AG04450 (cell line): ENCODE measurements at regions not wholly inside any gene's neighbourhood (a gene's known extent, or its start where the extent isn't known, plus 50 kb on each side); places are given as distances from the start of the nearest gene placed in this dataset.
"Not testable (repeated sequence)": the region's sequence is repeated elsewhere in the genome, so short reads cannot be mapped to it uniquely, and the experiment has no call there.

ENCODE experiments used
- CTCF ChIA-PET: fragments of 300-600, 350-600 bp; formaldehyde crosslinking; extraction: SDS; loops from one replicate; lab custom pipeline; 2022; ENCODE audit warnings: antibody characterized with exemption, inconsistent platforms; lab: Charles Lee
- POLR2A ChIA-PET: fragments of 350-600 bp; formaldehyde crosslinking; extraction: SDS; loops from one replicate; lab custom pipeline; 2021; ENCODE audit warnings: antibody characterized with exemption, inconsistent platforms; lab: Yijun Ruan, JAX
- DNase-seq: peaks from one replicate; pipeline ENCODE4 v3.0.0-alpha.2; 2011; ENCODE audit warnings: low read depth, low spot score
- H3K27ac ChIP-seq: one replicate; pipeline ENCODE4 v1.5.1; 2012; ENCODE audit warnings: low read depth, low read length, control low read depth
- H3K27me3 ChIP-seq: one replicate; pipeline ENCODE4 v1.6.0; 2012; ENCODE audit warnings: low read length; ENCODE audit not compliant: control insufficient read depth, insufficient read depth
- H3K4me3 ChIP-seq: 2 replicates; pipeline ENCODE4 v1.5.1; 2011; ENCODE audit warnings: mild to moderate bottlenecking, low read depth, low read length, control low read depth
- H3K9me3 ChIP-seq: 2 replicates; pipeline ENCODE4 v1.5.1; 2012; ENCODE audit warnings: low read length; ENCODE audit not compliant: control insufficient read depth, insufficient read depth
- TF ChIP-seq, protein P1 (sequence below): IDR thresholded peaks from 2 replicates; pipeline ENCODE4 v1.5.1; 2011; ENCODE audit warnings: low read depth, low read length, control low read depth, inconsistent platforms

DNA sequence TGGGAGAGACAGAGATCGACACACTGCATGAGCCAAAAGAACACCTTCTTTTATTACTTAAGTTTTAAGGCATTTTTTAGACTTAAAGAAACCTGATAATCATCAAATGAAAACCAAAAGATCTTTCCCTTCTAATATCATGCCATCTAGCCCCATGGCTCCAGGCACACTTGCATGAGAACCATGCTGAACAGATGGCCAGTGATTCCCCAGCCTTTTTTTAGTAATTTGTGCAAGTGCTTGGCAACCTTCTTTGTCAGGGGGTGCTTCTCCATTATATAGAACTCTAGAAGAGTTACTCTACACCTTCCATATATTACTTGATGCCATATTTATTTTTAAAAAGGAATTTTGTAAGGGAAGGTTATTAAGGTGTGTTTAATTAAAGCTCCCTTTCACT, 182.2 kb upstream of the TEX13C start:
- ChIA-PET POLR2A (no interaction called here), CTCF (no interaction called here)
- TF ChIP-seq, protein P1, sequence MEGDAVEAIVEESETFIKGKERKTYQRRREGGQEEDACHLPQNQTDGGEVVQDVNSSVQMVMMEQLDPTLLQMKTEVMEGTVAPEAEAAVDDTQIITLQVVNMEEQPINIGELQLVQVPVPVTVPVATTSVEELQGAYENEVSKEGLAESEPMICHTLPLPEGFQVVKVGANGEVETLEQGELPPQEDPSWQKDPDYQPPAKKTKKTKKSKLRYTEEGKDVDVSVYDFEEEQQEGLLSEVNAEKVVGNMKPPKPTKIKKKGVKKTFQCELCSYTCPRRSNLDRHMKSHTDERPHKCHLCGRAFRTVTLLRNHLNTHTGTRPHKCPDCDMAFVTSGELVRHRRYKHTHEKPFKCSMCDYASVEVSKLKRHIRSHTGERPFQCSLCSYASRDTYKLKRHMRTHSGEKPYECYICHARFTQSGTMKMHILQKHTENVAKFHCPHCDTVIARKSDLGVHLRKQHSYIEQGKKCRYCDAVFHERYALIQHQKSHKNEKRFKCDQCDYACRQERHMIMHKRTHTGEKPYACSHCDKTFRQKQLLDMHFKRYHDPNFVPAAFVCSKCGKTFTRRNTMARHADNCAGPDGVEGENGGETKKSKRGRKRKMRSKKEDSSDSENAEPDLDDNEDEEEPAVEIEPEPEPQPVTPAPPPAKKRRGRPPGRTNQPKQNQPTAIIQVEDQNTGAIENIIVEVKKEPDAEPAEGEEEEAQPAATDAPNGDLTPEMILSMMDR, result no peak
- DNase-seq, result no peak
- Histone ChIP-seq H3K27me3 (no peaks in the 10 kb centered on the region), H3K27ac (no peak overlapping the region), H3K9me3 (no peaks in the 10 kb centered on the region), H3K4me3 (no peak overlapping the region)

DNA sequence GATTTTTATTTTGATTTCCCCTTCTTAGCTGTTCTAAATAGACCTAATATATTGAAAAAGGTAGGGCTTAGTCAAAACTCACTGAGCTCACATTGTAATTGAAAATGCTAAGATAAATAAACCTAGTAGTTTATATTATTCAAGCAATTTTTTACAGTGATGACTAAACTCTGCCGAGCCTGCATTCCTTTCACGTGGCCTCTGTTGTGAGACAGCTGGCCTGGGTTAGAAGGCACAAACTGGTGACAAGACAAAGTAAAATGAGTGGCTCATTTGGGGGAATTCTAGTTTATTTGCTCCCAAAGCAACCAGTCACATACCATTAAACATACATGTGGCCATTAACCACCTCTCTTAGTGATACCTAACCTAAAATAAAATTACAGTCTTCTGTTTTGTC, 169.4 kb upstream of the TEX13C start:
- ChIA-PET POLR2A (no interaction called here), CTCF (no interaction called here)
- Histone ChIP-seq H3K27me3 (no peaks in the 10 kb centered on the region), H3K27ac (no peak overlapping the region), H3K9me3 (peaks cover under 1% of the 10 kb centered on the region; the same call in 1 of the 2 replicates), H3K4me3 (no peak overlapping the region)
- DNase-seq, result no peak
- TF ChIP-seq, protein P1, result no peak

DNA sequence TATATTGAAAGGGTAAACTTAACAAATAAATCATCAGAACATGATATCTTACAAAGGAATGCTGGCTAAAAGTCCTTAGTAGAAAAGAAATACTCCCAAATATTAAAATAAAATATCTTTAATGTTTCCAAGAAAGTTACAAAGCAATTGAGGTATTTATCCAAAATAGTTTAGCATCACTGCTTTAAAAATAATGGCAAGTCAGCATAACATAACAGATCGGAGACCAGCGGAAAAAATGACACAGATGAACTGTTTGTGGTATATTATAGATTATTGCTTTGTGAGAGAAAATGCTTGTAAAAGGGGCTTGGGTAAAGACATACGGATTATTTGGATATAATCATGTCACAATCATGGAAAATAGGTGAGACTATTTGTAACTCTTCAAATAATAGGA, 168.5 kb upstream of the TEX13C start:
- Histone ChIP-seq H3K9me3 (peaks cover 7% of the 10 kb centered on the region; the same call in 1 of the 2 replicates), H3K4me3 (no peak overlapping the region), H3K27ac (no peak overlapping the region), H3K27me3 (no peaks in the 10 kb centered on the region)
- ChIA-PET CTCF (no interaction called here), POLR2A (no interaction called here)
- TF ChIP-seq, protein P1, result no peak
- no peak for DNase-seq

DNA sequence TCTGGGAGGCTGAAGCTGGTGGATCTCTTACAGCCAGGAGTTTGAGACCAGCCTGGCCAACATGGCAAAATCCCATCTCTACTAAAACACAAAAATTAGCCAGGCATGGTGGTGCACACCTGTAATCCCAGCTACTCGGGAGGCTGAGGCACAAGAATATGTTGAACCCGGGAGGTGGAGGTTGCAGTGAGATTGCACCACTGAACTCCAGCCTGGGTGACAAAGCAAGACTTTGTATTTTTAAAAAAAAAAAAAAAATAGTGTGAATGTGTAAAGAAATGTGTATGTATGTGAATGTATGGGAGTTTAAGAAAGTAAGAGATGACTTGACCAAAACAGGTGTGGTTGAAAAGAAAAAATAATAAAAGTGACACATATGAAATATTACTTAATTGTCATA, 167.7 kb upstream of the TEX13C start:
- TF ChIP-seq, protein P1, result no peak
- ChIA-PET CTCF (no interaction called here), POLR2A (no interaction called here)
- H3K4me3 ChIP-seq, result no peak overlapping the region
- no peak overlapping the region for H3K27ac ChIP-seq
- H3K9me3 ChIP-seq, result peaks cover 7% of the 10 kb centered on the region; the same call in 1 of the 2 replicates
- DNase-seq, result no peak
- no peaks in the 10 kb centered on the region for H3K27me3 ChIP-seq

DNA sequence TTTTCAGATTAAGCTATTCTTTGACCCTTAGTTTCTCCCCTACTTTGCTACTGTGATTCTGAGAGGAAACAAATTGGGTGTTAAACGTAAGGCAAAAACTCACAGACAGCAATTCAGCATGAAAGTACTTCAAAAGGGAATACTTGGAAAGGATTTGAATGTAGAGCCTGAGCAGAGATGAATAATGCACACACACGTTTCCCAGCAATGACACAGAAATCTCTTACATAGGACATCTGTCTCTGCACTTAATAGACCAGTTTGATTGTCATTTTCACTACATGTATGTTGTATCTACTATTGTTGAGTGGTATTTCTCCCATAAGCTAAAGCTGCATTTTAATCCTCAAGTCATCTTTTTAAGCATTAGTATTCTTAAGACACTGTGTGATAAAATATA, 166.1 kb upstream of the TEX13C start:
- ChIA-PET POLR2A (no interaction called here), CTCF (interaction anchor here (1.1 kb wide), 1 partner anchor 22 kb away, joined by 3 read pairs; no protein-coding TSS in a partner anchor)
- Histone ChIP-seq H3K27ac (no peak overlapping the region), H3K4me3 (no peak overlapping the region), H3K9me3 (peaks cover 7% of the 10 kb centered on the region; the same call in 1 of the 2 replicates), H3K27me3 (no peaks in the 10 kb centered on the region)
- no peak for DNase-seq
- TF ChIP-seq, protein P1, result no peak

DNA sequence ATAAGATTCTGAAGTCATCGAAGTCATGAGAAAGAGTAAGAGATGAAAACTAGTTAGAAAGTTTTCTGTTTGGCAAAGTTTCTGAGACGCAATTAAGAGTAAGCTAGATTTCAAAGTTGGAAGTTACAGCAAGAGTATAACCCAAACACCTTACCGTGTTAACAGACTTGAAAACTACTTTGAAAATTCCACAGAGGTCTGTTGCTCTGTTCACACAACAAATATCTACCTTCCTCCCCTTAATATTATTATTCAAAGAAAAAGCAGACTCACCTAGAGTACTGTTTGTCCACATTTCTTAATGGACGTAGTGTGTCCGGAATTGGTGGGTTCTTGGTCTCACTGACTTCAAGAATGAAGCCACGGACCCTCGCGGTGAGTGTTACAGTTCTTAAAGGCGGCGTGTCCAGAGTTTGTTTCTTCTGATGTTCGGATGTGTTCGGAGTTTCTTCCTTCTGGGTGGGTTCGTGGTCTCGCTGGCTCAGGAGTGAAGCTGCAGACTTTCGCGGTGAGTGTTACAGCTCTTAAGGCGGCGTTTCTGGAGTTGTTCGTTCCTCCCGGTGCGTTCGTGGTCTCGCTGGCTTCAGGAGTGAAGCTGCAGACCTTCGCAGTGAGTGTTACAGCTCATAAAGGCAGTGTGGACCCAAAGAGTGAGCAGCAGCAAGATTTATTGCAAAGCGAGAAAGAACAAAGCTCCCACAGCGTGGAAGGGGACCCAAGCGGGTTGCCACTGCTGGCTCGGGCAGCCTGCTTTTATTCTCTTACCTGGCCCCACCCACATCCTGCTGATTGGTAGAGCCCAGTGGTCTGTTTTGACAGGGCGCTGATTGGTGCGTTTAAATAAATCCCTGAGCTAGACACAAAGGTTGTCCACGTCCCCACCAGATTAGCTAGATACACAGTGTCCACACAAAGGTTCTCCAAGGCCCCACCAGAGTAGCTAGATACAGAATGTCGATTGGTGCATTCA, 165.1 kb upstream of the TEX13C start:
- H3K4me3 ChIP-seq, DNase-seq, CTCF ChIA-PET, H3K27me3 ChIP-seq, H3K9me3 ChIP-seq, POLR2A ChIA-PET, H3K27ac ChIP-seq: not testable (repeated sequence)

DNA sequence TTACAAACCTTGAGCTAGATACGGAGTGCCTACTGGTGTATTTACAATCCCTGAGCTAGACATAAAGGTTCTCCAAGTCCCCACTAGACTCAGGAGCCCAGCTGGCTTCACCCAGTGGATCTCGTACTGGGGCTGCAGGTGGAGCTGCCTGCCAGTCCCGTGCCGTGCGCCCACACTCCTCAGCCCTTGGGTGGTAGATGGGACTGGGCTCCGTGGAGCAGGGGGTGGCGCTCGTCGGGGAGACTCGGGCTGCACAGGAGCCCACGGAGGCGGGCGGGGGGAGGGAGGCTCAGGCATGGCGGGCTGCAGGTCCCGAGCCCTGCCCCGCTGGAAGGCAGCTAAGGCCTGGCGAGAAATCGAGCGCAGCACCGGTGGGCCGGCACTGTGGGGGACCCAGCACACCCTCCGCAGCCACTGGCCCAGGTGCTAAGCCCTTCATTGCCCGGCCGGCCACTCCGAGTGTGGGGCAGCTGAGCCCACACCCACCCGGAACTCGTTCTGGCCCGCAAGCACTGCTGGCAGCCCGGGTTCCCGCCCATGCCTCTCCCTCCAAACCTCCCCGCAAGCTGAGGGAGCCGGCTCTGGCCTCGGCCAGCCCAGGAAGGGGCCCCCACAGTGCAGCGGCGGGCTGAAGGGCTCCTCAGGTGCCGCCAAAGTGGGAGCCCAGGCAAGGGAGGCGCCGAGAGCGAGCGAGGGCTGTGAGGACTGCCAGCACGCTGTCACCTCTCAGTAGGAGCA, 164.2 kb upstream of the TEX13C start:
- CTCF ChIA-PET, H3K27ac ChIP-seq, H3K9me3 ChIP-seq, DNase-seq, POLR2A ChIA-PET, H3K27me3 ChIP-seq, H3K4me3 ChIP-seq: not testable (repeated sequence)
